ENCODE measurements at regions not wholly inside any gene's neighbourhood (a gene's known extent, or its start where the extent isn't known, plus 50 kb on each side); places are given as distances from the start of the nearest gene placed in this dataset.

GRCh38 chr14:50021261-50022031, 94.9 kb downstream of the VCPKMT start:
- no peaks in the 10 kb centered on the region; the same call in 1 of the 2 replicates for H3K27me3 Mint-ChIP-seq (ENCODE audit: low read depth)
- H3K36me3 Mint-ChIP-seq = no peaks in the 10 kb centered on the region
- POLR2A ChIA-PET = interaction anchor here (0.5 kb wide), 1 partner anchor 504 kb away, joined by 4 read pairs; no protein-coding TSS in a partner anchor
- CTCF ChIA-PET = no interaction called here
- DNase-seq (ENCODE audit: low spot score) = no peak
- H3K4me3 Mint-ChIP-seq = no peak overlapping the region
- no peaks in the 10 kb centered on the region for H3K4me1 Mint-ChIP-seq
- TF ChIP-seq USF2 (CRISPR knock-in tag; IDR thresholded peaks at IDR 0.05) (no peak), STAT6 (CRISPR knock-in tag; conservative IDR thresholded peaks at IDR 0.05; ENCODE audit: low read depth) (no peak), NFATC4 (CRISPR knock-in tag; IDR thresholded peaks at IDR 0.05) (no peak), TP53 (CRISPR knock-in tag; IDR thresholded peaks at IDR 0.05) (no peak), KAT7 (CRISPR knock-in tag; IDR thresholded peaks at IDR 0.05; ENCODE audit: borderline replicate concordance) (no peak), AR (CRISPR knock-in tag; IDR thresholded peaks at IDR 0.05) (no peak), E2F4 (CRISPR knock-in tag; IDR thresholded peaks at IDR 0.05; ENCODE audit: borderline replicate concordance, low read depth) (no peak), CTCF (IDR thresholded peaks at IDR 0.05) (no peak), PRRX2 (CRISPR knock-in tag; IDR thresholded peaks at IDR 0.05) (no peak), ZNF121 (CRISPR knock-in tag; IDR thresholded peaks at IDR 0.05) (no peak), NFE2L1 (CRISPR knock-in tag; IDR thresholded peaks at IDR 0.05) (no peak)
- peaks cover 31% of the 10 kb centered on the region for H3K9me3 Mint-ChIP-seq
- H3K27ac Mint-ChIP-seq = no peak overlapping the region
- ATAC-seq = no peak

GRCh38 chr14:50022661-50023060, 93.7 kb downstream of the VCPKMT start:
- DNase-seq (ENCODE audit: low spot score) (no peak), ATAC-seq (no peak)
- peaks cover 31% of the 10 kb centered on the region for H3K9me3 Mint-ChIP-seq
- H3K4me1 Mint-ChIP-seq = no peaks in the 10 kb centered on the region
- H3K27ac Mint-ChIP-seq = no peak overlapping the region
- no peak overlapping the region for H3K4me3 Mint-ChIP-seq
- no peaks in the 10 kb centered on the region for H3K36me3 Mint-ChIP-seq
- CTCF ChIA-PET = no interaction called here
- POLR2A ChIA-PET = no interaction called here
- no peaks in the 10 kb centered on the region; the same call in 1 of the 2 replicates for H3K27me3 Mint-ChIP-seq (ENCODE audit: low read depth)
- no peak for TF ChIP-seq TEAD1 (CRISPR knock-in tag; IDR thresholded peaks at IDR 0.05)
